Smooth muscle cell (in vitro differentiated cells): ENCODE measurements at regions not wholly inside any gene's neighbourhood (a gene's known extent, or its start where the extent isn't known, plus 50 kb on each side); places are given as distances from the start of the nearest gene placed in this dataset.
"Not testable (repeated sequence)": the region's sequence is repeated elsewhere in the genome, so short reads cannot be mapped to it uniquely, and the experiment has no call there.

Experiments used
- DNase-seq: peaks from one replicate; lab custom pipeline; 2025; ENCODE audit not compliant: unreplicated experiment; lab: John Stamatoyannopoulos, UW
- H2AFZ ChIP-seq: fragments of 200-600 bp; sonication (generic); 2 replicates; pipeline ENCODE4 v1.6.0; 2016; ENCODE audit warnings: antibody characterized with exemption, low read depth, mild to moderate bottlenecking
- H3F3A ChIP-seq: fragments of 200-600 bp; sonication (generic); 2 replicates; pipeline ENCODE4 v1.6.0; 2017; ENCODE audit warnings: antibody characterized with exemption, low read depth
- H3K27ac ChIP-seq: fragments of 200-600 bp; sonication (generic); 2 replicates; pipeline ENCODE4 v1.5.1; 2016; ENCODE audit warnings: low read depth, mild to moderate bottlenecking
- H3K27me3 ChIP-seq: fragments of 200-600 bp; sonication (generic); 2 replicates; pipeline ENCODE4 v1.6.1; 2016; ENCODE audit warnings: low read depth, mild to moderate bottlenecking
- H3K36me3 ChIP-seq: fragments of 200-600 bp; sonication (generic); 2 replicates; pipeline ENCODE4 v1.5.1; 2016; ENCODE audit warnings: low read depth
- H3K4me1 ChIP-seq: fragments of 200-600 bp; sonication (generic); 2 replicates; pipeline ENCODE4 v1.5.1; 2016; ENCODE audit warnings: low read depth
- H3K4me2 ChIP-seq: fragments of 200-600 bp; sonication (generic); 2 replicates; pipeline ENCODE4 v1.6.0; 2016; ENCODE audit warnings: mild to moderate bottlenecking
- H3K4me3 ChIP-seq: fragments of 200-600 bp; sonication (generic); 2 replicates; pipeline ENCODE4 v1.5.1; 2016; ENCODE audit warnings: mild to moderate bottlenecking
- H3K79me2 ChIP-seq: fragments of 200-600 bp; sonication (generic); 2 replicates; pipeline ENCODE4 v1.6.0; 2016; ENCODE audit warnings: low read depth, mild to moderate bottlenecking
- H3K9ac ChIP-seq: fragments of 200-600 bp; sonication (generic); 2 replicates; pipeline ENCODE4 v1.6.0; 2016; ENCODE audit warnings: low read depth
- H3K9me3 ChIP-seq: fragments of 200-600 bp; sonication (generic); replicated peaks from 2 replicates; pipeline ENCODE4 v1.5.1; 2016; ENCODE audit warnings: low read depth
- H4K20me1 ChIP-seq: fragments of 200-600 bp; sonication (generic); 2 replicates; pipeline ENCODE4 v1.6.0; 2016; ENCODE audit warnings: low read depth
- CTCF ChIP-seq: fragments of 200-600 bp; sonication (generic); IDR thresholded peaks from 2 replicates; pipeline ENCODE4 v1.5.1; 2017; ENCODE audit warnings: borderline replicate concordance, mild to moderate bottlenecking, antibody characterized with exemption; ENCODE audit not compliant: insufficient read depth, poor library complexity, severe bottlenecking
- WGBS: methylation state at CpG from one replicate; pipeline ENCODE4 v1.1.7; 2016; ENCODE audit warnings: low lambda C conversion rate; 5-methylcytosine and 5-hydroxymethylcytosine counted together

DNA sequence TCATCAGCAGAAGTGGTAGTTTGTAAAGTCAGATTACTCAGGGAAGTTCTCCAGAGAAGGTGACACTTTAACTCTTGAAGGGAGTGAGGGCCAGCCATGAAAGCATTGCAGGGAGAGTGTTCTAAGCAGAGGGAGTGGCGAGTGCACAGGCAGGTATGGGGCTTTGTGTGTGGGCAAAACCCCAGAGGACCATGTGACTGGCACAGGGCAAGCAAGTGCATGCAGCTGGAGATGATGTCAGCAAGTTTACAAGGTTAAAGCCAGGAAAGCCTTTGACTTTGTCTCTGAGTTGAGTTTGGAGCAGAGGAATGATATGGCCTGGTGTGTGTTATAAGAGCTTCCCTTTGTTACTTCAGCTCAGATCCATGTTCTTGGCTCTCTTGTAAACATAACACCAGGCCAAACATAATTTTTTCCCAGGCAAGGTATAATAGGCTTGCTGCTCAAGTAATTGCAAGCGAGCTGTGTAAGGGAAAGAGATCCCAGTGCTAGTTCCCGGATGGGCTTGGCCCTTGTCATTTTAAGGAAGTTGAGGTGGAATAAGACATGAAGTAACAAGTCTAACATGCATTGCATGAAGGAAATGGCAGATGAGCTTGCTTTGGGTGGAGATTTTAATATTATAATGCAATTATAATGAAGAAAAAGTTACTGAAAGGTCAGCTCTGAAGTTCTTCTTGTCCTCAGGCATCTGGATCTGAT is 341.1 kb upstream of the LRRC3B start:
- H3K79me2 ChIP-seq, result no peaks in the 10 kb centered on the region
- H3K4me1 ChIP-seq, result no peaks in the 10 kb centered on the region
- no peak overlapping the region for H3K4me3 ChIP-seq
- DNase-seq, result no peak
- H3K9ac ChIP-seq, result no peak overlapping the region
- no peaks in the 10 kb centered on the region for H3K9me3 ChIP-seq
- no peak overlapping the region for H3K27ac ChIP-seq
- no peaks in the 10 kb centered on the region for H4K20me1 ChIP-seq
- no peaks in the 10 kb centered on the region for H3K27me3 ChIP-seq
- H3F3A ChIP-seq, result no peaks in the 10 kb centered on the region
- H2AFZ ChIP-seq, result no peak overlapping the region
- 84% methylated on average over 3 of the region's 3 CpGs for WGBS
- no peak overlapping the region for H3K4me2 ChIP-seq
- H3K36me3 ChIP-seq, result no peaks in the 10 kb centered on the region
- no peak for TF ChIP-seq CTCF

DNA sequence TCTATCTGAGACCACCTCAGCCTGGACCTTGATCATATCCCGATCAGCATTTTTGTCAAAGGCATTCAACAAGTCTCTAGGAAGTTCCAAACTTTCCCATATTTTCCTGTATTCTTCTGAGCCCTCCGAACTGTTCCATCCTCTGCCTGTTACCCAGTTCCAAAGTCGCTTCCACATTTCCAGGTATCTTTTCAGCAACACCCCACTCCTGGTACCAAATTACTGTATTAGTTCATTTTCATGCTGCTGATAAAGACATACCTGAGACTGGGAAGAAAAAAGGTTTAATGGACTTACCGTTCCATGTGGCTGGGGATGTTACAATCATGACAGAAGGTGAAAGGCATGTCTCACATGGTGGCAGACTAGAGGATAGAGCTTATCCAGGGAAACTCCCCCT is 338.1 kb upstream of the LRRC3B start:
- WGBS, result 86% methylated on average over 4 of the region's 4 CpGs
- DNase-seq, H3K9me3 ChIP-seq, H3K27me3 ChIP-seq, H3K4me2 ChIP-seq, H3K4me3 ChIP-seq, H2AFZ ChIP-seq, H3K36me3 ChIP-seq, H3F3A ChIP-seq, H3K4me1 ChIP-seq, H3K27ac ChIP-seq, H3K79me2 ChIP-seq, H4K20me1 ChIP-seq, H3K9ac ChIP-seq: not testable (repeated sequence)

GRCh38 chr3:26291840-26292239 is 330.7 kb upstream of the LRRC3B start:
- H3K4me3 ChIP-seq, result no peak overlapping the region
- no peak for TF ChIP-seq CTCF
- no peak overlapping the region for H2AFZ ChIP-seq
- no peak for DNase-seq
- H3K9me3 ChIP-seq, result no peaks in the 10 kb centered on the region
- no peak overlapping the region for H3K4me2 ChIP-seq
- H3K27ac ChIP-seq, result no peak overlapping the region
- no peaks in the 10 kb centered on the region for H3K4me1 ChIP-seq
- no peaks in the 10 kb centered on the region for H3K36me3 ChIP-seq
- no peak overlapping the region for H3K9ac ChIP-seq
- H3F3A ChIP-seq, result no peaks in the 10 kb centered on the region
- H3K79me2 ChIP-seq, result no peaks in the 10 kb centered on the region
- no peaks in the 10 kb centered on the region for H4K20me1 ChIP-seq
- WGBS, result 93% methylated on average over 1 of the region's 1 CpG
- H3K27me3 ChIP-seq, result no peaks in the 10 kb centered on the region

DNA sequence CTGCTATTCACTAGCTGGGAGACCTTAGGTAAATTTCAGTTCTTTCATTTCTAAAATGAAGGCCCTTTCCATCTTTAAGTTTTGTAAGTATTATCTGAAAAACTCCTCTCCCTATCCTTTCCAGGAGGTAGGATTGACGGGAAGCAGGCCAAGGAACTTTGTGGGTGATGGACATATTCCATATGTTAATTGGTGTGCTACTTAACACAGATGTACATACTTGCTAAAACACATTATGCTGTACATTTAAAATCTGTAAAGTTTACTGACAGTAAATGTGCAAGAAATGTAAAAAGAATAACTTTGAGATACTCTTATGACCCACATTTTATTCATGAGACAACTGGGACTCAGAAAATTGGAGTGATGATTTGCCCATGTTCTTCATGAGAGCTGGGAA is 329.8 kb upstream of the LRRC3B start:
- Histone ChIP-seq H3K4me3 (no peak overlapping the region), H3K9ac (no peak overlapping the region), H3F3A (no peaks in the 10 kb centered on the region), H4K20me1 (no peaks in the 10 kb centered on the region), H3K4me2 (no peak overlapping the region), H3K36me3 (no peaks in the 10 kb centered on the region), H3K79me2 (no peaks in the 10 kb centered on the region), H3K27me3 (no peaks in the 10 kb centered on the region), H3K9me3 (no peaks in the 10 kb centered on the region), H3K4me1 (no peaks in the 10 kb centered on the region), H2AFZ (no peak overlapping the region), H3K27ac (no peak overlapping the region)
- DNase-seq, result no peak
- no peak for TF ChIP-seq CTCF
- WGBS, result 96% methylated on average over 1 of the region's 1 CpG
